Keratinocyte (primary cell): ENCODE measurements at regions not wholly inside any gene's neighbourhood (a gene's known extent, or its start where the extent isn't known, plus 50 kb on each side); places are given as distances from the start of the nearest gene placed in this dataset.

Source experiments
- EZH2 ChIP-seq: IDR thresholded peaks from one replicate; pipeline ENCODE4 v1.6.1; 2012; ENCODE audit warnings: inconsistent platforms, mild to moderate bottlenecking, low read length, moderate library complexity
- TF ChIP-seq, protein P1 (sequence below), 3 experiments: IDR thresholded peaks in 1 of 3; conservative IDR thresholded peaks in 1 of 3; optimal IDR thresholded peaks in 1 of 3; 2 replicates in 2 of 3; 3 replicates in 1 of 3; pipeline versions ENCODE3 to v1.5.1; 2011; ENCODE audit warnings: low read length in 3 of 3, mild to moderate bottlenecking in 3 of 3, moderate library complexity in 2 of 3, control low read depth in 1 of 3, inconsistent platforms in 1 of 3; ENCODE audit not compliant: insufficient read depth in 2 of 3; ENCODE audit errors: extremely low read depth in 1 of 3

DNA sequence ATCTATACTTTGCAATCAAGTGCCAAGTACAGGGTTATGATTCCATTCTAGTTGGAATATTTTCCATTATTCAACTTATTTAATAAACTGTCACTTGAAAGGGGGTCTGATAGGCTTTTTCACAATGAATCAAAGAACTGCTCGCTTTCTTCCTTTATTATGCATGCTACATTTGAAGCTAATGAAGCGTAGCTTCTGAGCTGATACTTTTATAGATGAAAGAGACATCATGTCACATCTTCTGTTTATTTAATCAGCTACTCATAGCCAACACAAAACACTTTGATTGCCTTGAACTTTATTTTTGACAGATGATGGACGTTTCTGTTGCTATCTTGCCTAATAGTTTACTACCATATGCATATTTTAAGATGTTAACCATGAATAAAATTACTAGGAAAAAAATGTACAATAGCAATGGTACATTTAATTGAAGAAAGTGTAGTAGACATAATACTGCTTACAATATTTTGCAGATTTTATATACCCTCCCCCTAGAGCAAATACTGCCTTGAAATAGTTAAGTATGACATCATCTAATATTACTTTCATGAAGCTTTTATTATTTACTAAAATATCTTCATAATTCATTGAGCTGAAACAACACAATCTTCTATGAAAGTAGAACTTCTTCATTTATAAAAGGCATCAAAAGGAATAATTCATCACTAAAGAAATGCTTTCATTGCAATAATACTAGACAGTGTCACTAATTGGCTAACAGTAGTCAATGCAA, 529.3 kb upstream of the TYRP1 start:
- TF ChIP-seq, protein P1, sequence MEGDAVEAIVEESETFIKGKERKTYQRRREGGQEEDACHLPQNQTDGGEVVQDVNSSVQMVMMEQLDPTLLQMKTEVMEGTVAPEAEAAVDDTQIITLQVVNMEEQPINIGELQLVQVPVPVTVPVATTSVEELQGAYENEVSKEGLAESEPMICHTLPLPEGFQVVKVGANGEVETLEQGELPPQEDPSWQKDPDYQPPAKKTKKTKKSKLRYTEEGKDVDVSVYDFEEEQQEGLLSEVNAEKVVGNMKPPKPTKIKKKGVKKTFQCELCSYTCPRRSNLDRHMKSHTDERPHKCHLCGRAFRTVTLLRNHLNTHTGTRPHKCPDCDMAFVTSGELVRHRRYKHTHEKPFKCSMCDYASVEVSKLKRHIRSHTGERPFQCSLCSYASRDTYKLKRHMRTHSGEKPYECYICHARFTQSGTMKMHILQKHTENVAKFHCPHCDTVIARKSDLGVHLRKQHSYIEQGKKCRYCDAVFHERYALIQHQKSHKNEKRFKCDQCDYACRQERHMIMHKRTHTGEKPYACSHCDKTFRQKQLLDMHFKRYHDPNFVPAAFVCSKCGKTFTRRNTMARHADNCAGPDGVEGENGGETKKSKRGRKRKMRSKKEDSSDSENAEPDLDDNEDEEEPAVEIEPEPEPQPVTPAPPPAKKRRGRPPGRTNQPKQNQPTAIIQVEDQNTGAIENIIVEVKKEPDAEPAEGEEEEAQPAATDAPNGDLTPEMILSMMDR (optimal IDR thresholded peaks at IDR 0.05 in 1 of 3, IDR thresholded peaks at IDR 0.05 in 1 of 3, conservative IDR thresholded peaks at IDR 0.05 in 1 of 3; ENCODE audit: extremely low read depth in 1 of 3, insufficient read depth in 2 of 3, low read length in 3 of 3): no peak
- no peak for TF ChIP-seq EZH2
